ENCODE measurements at regions not wholly inside any gene's neighbourhood (a gene's known extent, or its start where the extent isn't known, plus 50 kb on each side); places are given as distances from the start of the nearest gene placed in this dataset.

DNA sequence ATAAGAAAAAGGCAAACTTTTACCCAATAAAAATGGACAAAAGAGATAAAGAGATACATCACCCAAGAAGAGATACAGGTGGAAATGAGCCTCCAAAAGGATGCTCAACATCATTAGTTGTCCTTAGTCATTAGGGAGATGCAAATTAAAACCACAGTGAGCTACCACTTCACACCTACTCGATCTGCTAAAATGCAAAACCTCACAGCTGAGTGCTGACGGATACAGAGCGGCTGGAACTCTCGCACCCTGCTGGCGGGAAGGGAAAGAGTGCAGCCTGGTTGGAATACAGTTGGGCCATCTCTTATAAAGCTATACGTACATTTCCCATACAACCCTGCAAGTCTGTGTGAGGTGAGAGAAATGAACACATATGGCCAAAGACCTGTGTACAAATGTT is 78.5 kb upstream of the PRR20G start:
- WGBS, 10 experiments, result 40 to 63% (median 47%) methylated on average over 2 to 6 of the region's 6 CpGs; no CpG with 5 or more reads in 5 of the 10 experiments
- in situ Hi-C loops (cut with MboI; ENCODE audit: low pct_unique_long_range_greater_than_20kb in 2 of 9, low sequenced_read_pairs in 9 of 9, unreplicated experiment in 9 of 9), result no loop called here
- Histone ChIP-seq H3K4me3 (no peak overlapping the region), H3K27ac (no peak overlapping the region), H3K4me1 (replicated peaks in 1 of 2) (peaks cover 6 to 15% of the 10 kb centered on the region in 2 donors)
- ATAC-seq (replicated peaks in 6 of 8), result peak in 2 of 8 experiments; percentile 23 to 33

DNA sequence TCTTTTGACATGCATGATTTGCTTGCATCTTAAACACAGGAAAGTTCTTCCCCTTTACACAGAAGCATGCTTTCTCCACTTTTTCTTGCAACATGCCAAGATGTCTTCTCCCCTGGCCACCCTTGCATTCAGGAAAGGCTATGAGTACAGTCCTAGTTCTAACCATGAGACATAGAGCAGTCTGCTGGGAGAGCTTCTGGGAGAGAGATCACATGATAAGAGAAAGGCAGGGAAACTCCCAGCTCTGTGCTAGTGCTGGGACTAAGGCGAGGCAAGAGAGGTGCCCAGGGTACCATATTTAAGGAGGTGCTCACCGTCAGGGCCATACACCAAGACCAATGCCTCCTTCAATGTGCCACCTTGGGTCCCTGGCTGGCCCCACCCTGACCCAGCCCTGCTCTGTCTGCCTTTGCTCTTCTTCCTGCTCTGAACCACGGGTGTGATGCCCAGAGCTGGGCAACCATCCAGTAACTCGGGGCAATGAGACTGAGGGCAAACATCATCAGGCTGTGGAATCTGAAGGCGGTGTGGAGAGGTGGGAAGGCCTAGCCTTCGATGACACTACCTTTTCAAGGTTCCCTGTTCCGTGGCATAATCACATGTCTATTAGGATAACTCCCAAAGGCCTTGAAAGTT is 77.4 kb upstream of the PRR20G start:
- no peak overlapping the region for H3K27ac ChIP-seq
- no peak overlapping the region for H3K4me3 ChIP-seq
- ATAC-seq (replicated peaks in 6 of 8), result peak in 3 of 8 experiments; percentile 42 to 72 (median 70)
- in situ Hi-C loops (cut with MboI; ENCODE audit: low pct_unique_long_range_greater_than_20kb in 2 of 9, low sequenced_read_pairs in 9 of 9, unreplicated experiment in 9 of 9), result no loop called here
- 10 to 92% (median 78%) methylated on average over 1 to 5 of the region's 7 CpGs; no CpG with 5 or more reads in 4 of the 10 experiments for WGBS, 10 experiments
- H3K4me1 ChIP-seq (replicated peaks in 1 of 2), result peaks cover 0 to 9% of the 10 kb centered on the region in 2 donors

DNA sequence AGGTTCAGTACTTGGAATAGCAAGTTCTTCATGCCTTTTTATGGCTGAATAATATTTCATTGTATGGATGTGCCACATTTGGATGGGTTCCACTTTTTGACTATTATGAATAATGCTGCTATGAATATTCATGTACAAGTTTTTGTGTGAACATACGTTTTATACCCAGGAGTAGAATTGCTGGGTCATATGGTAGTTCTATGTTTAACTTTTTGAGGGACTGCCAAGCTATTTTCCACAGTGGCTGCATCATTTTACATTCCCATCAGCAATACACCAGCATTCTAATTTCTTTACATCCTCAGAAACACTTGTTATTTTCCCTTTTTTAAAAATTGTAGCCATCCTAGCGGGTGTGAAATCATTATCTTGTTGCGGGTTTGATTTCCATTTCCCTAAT is 76.0 kb upstream of the PRR20G start:
- no peak overlapping the region for H3K27ac ChIP-seq
- in situ Hi-C loops (cut with MboI; ENCODE audit: low pct_unique_long_range_greater_than_20kb in 2 of 9, low sequenced_read_pairs in 9 of 9, unreplicated experiment in 9 of 9), result no loop called here
- H3K4me1 ChIP-seq (replicated peaks in 1 of 2), result peaks cover 0 to 8% of the 10 kb centered on the region in 2 donors
- H3K4me3 ChIP-seq, result no peak overlapping the region
- 17 to 100% (median 80%) methylated on average over 2 to 3 of the region's 3 CpGs for WGBS, 10 experiments
- no peak for ATAC-seq (replicated peaks in 6 of 8)

DNA sequence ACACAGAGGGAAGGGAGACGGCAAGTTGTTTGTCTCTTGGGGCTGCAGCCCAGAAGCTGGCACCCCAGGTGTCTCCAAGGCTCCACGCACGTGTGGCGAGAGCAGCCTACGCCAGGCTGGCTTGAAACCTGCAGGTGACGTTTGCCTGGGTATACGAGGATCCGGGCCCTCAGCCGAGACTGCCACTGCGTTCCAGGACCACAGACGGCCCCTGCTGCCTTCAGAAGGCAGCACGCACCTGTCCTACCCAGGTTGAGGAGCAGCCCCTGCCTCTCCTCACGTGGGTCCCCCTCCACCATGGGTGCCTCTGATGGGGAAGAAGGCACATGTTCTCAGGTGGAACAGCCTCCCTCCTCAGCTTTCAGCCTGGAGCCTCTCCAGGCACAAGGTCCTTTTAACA is 75.3 kb upstream of the PRR20G start:
- Histone ChIP-seq H3K27ac (no peak overlapping the region), H3K4me3 (no peak overlapping the region), H3K4me1 (replicated peaks in 1 of 2) (peaks cover 0 to under 1% of the 10 kb centered on the region in 2 donors)
- 0 to 95% (median 80%) methylated on average over 1 to 9 of the region's 13 CpGs; no CpG with 5 or more reads in 6 of the 10 experiments for WGBS, 10 experiments
- no peak for ATAC-seq (replicated peaks in 6 of 8)
- in situ Hi-C loops (cut with MboI; ENCODE audit: low pct_unique_long_range_greater_than_20kb in 2 of 9, low sequenced_read_pairs in 9 of 9, unreplicated experiment in 9 of 9), result no loop called here

DNA sequence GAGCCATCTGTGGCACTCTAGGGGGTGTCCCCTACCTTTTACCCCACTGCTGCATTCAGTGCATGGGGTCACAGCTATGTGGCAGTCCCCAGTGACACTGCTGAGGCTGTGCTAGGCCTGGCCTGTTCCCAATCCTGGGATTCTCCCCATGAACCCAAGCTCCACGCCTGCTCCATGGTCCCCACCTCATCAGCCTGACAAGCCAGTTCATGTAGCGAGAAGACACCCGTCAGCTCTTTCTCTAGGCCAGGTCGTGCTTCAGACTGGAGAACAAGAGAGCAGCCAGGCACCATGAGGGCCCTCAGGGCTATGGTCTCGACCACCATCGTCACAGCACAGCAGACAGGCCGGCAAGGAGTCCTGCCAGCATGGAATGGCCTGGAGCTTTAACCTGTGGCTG is 72.8 kb upstream of the PRR20G start:
- no peaks in the 10 kb centered on the region for H3K4me1 ChIP-seq (replicated peaks in 1 of 2)
- in situ Hi-C loops (cut with MboI; ENCODE audit: low pct_unique_long_range_greater_than_20kb in 2 of 9, low sequenced_read_pairs in 9 of 9, unreplicated experiment in 9 of 9), result no loop called here
- ATAC-seq (replicated peaks in 6 of 8), result no peak
- no peak overlapping the region for H3K4me3 ChIP-seq
- WGBS, 10 experiments, result 40% methylated on average over 1 of the region's 7 CpGs; no CpG with 5 or more reads in 8 of the 10 experiments
- no peak overlapping the region for H3K27ac ChIP-seq

DNA sequence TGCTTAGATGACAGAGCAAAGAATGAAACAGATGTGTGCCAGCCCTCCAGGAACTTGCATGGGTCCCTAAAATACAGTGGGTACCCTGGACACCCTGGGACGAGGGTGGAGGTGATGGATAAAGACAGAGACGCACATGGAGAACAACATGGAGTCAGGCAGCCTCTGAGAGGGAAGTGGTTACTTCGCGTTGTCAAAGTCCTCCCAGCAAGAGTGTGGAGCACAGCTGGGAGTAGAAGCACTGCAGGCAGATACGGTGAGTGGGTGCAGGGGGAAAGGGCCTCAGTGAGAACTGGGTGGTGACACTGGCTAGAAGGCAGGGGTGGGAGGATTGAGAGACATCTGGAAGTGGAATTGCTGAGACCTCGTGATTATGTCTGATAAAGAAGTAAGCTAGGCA is 70.8 kb upstream of the PRR20G start:
- peak in 2 of 8 experiments; percentile 20 to 45 for ATAC-seq (replicated peaks in 6 of 8)
- Histone ChIP-seq H3K4me3 (no peak overlapping the region), H3K27ac (no peak overlapping the region), H3K4me1 (replicated peaks in 1 of 2) (no peaks in the 10 kb centered on the region)
- WGBS, 10 experiments, result 0 to 83% (median 50%) methylated on average over 1 to 4 of the region's 6 CpGs; no CpG with 5 or more reads in 6 of the 10 experiments
- in situ Hi-C loops (cut with MboI; ENCODE audit: low pct_unique_long_range_greater_than_20kb in 2 of 9, low sequenced_read_pairs in 9 of 9, unreplicated experiment in 9 of 9), result no loop called here

DNA sequence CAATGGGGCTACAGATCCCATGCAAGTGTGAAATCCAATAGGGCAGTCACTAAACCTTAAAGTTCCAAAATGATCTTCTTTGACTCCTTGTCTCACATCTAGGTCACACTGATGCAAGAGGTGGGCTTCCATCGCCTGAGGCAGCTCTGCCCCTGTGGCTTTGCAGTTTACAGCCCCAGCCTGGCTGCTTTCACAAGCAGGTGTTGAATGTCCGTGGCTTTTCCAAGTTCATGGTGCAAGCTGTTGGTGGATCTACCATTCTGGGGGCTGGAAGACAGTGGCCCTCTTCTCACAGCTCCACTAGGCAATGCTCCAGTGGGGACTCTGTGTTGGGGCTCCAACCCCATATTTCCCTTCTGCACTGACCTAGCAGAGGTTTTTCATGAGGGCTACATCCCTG is 68.5 kb upstream of the PRR20G start:
- Histone ChIP-seq H3K27ac (no peak overlapping the region), H3K4me3 (no peak overlapping the region), H3K4me1 (replicated peaks in 1 of 2) (peaks cover 0 to 3% of the 10 kb centered on the region in 2 donors)
- 0 to 80% (median 31%) methylated on average over 1 to 2 of the region's 2 CpGs; no CpG with 5 or more reads in 6 of the 10 experiments for WGBS, 10 experiments
- in situ Hi-C loops (cut with MboI; ENCODE audit: low pct_unique_long_range_greater_than_20kb in 2 of 9, low sequenced_read_pairs in 9 of 9, unreplicated experiment in 9 of 9), result no loop called here
- ATAC-seq (replicated peaks in 6 of 8), result no peak

DNA sequence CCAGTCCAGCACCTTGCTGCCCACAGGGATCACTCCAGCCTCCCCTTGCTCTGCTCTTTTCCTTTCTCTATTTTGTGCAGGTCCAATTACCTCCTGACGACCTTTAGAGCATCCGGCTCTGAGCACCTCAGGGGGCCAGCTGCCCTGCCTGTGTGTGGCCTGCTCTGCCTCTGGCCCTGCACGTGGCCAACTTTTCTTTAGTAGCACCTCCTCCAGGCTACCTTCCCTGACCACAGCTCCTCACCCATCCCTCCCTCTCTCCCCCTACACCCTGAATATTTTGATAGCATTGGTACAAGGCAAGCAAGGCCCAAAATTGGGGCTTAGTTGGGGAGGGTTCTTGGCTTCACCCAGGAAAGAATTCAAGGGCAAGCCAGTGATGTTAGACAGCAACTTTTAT is 66.9 kb upstream of the PRR20G start:
- in situ Hi-C loops (cut with MboI; ENCODE audit: low pct_unique_long_range_greater_than_20kb in 2 of 9, low sequenced_read_pairs in 9 of 9, unreplicated experiment in 9 of 9), result no loop called here
- 13 to 92% (median 51%) methylated on average over 1 to 2 of the region's 3 CpGs; no CpG with 5 or more reads in 6 of the 10 experiments for WGBS, 10 experiments

DNA sequence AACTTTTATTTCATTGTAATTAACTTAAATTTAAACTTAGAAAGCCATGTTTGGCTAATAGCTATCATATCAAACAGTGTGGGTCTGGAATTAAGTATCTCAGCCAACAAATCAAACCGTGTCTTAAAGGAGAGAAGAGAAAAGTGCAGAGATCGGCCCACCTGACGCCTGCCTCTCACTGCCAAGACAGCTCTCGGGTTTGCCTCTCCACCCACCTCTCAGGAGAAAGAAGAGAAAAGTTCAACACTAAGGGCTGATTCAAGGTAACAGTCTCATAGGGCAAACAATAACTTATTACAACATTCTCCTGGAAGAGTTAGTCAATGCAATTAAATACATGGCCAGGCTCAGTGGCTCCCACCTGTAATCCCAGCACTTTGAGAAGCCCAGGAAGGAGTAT is 64.8 kb upstream of the PRR20G start:
- in situ Hi-C loops (cut with MboI; ENCODE audit: low pct_unique_long_range_greater_than_20kb in 2 of 9, low sequenced_read_pairs in 9 of 9, unreplicated experiment in 9 of 9), result no loop called here
- Histone ChIP-seq H3K4me3 (no peak overlapping the region), H3K27ac (no peak overlapping the region), H3K4me1 (replicated peaks in 1 of 2) (peaks cover 0 to 10% of the 10 kb centered on the region in 2 donors)
- 13 to 100% (median 40%) methylated on average over 1 to 4 of the region's 4 CpGs; no CpG with 5 or more reads in 4 of the 10 experiments for WGBS, 10 experiments
- no peak for ATAC-seq (replicated peaks in 6 of 8)

More for the DNA sequence above, 66.9 kb upstream of the PRR20G start:
- Histone ChIP-seq H3K4me3 (no peak overlapping the region), H3K27ac (no peak overlapping the region), H3K4me1 (replicated peaks in 1 of 2) (peaks cover 0 to 10% of the 10 kb centered on the region in 2 donors)
- no peak for ATAC-seq (replicated peaks in 6 of 8)

DNA sequence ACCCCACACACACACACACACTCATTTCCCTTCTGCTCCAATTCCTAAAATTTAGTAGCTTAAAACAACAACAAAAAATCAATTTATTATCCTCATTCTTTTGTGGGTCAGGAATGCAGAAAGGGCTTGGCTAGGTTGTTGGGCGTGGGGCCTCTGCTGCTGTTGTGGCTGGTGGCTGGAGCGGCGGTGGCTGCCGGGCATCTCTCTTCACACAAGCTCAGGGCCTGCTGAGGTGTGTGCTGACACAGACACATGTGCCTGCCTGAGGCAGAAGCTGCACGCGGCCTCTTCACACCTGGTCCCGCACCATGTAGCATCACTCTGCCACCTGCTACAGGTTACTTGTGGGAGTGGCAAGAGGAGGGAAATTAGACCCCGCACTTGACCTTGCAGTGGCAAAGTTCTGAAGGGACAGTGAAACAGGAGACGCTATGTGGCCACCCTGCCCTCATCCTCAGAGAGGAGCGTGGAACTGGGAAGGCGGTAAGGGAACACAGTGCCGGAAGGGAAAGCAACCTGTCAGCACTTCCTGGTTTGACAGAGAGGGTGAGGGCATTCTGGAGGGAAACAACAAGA is 64.0 kb upstream of the PRR20G start:
- no peak overlapping the region for H3K4me3 ChIP-seq
- no peak for ATAC-seq (replicated peaks in 6 of 8)
- in situ Hi-C loops (cut with MboI; ENCODE audit: low pct_unique_long_range_greater_than_20kb in 2 of 9, low sequenced_read_pairs in 9 of 9, unreplicated experiment in 9 of 9), result no loop called here
- 82 to 100% (median 93%) methylated on average over 1 to 8 of the region's 12 CpGs; no CpG with 5 or more reads in 4 of the 10 experiments for WGBS, 10 experiments
- peaks cover 0 to 10% of the 10 kb centered on the region in 2 donors for H3K4me1 ChIP-seq (replicated peaks in 1 of 2)
- H3K27ac ChIP-seq, result no peak overlapping the region

DNA sequence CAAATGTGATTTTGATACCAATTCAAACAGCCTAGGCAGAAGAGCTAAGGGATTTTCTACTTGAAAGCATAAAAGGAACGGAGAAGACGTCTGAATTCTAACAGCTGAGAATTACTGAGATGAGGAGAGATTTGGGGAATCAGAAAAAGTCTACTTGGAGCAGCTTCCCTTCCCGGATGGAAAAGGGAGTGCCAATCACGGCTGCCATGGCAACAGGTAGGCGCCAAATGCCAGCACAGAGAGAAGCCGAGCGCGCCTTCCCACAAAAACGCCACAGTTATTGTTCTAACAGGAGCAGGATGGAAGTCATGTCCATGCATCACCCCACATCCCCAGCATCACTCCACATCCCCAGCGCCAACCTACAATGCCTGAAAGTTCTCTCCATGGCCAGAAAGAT is 63.5 kb upstream of the PRR20G start:
- WGBS, 10 experiments, result 40 to 94% (median 75%) methylated on average over 2 to 10 of the region's 10 CpGs
- H3K4me3 ChIP-seq, result no peak overlapping the region
- no peak overlapping the region for H3K27ac ChIP-seq
- ATAC-seq (replicated peaks in 6 of 8), result peak in 1 of 8 experiments; percentile 23
- H3K4me1 ChIP-seq (replicated peaks in 1 of 2), result peaks cover 0 to 10% of the 10 kb centered on the region in 2 donors
- in situ Hi-C loops (cut with MboI; ENCODE audit: low pct_unique_long_range_greater_than_20kb in 2 of 9, low sequenced_read_pairs in 9 of 9, unreplicated experiment in 9 of 9), result no loop called here

DNA sequence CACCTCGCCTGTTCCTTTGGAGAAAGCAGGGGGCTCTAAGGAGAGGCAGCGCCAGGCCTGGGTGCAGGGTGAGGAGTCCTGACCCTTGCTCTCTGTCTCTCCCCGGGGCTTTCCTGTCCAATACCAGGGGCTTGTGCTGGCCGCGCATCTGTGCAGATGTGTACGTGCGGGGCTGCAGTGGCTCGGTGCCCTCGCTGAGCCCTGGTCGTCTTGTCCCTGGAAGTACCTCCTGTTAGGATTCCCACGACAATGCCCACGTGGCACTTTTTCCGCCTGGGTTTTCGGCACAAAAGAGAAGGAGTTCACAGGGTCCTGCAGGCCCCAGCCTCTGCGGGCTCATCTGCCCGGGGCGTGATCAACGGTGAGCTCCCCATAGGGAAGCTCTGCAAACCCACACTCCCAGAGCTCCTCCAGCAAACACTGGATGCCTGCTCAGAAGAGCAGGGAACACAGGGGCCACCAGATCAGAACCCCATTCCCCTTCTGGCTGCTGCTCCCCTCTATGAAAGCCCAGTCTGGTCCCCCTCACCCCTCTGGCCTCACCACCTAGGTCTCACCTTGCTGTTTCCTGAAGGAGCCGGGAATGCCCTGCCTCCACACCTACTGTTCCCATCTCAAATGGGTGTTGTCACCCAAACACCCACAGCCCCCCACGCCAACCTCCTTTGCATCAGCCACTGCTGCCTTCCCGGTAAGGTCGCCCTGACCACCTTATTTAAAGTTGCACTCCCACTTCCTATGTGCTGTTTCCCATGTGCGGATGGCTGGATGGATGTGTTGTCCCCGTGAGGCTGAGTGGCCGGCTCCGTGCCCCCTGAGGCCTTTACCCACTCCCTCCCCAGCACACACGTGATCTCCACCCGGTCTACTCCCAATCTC is 62.6 kb upstream of the PRR20G start:
- no peak overlapping the region for H3K27ac ChIP-seq
- whole genome bisulfite sequencing, 10 experiments, result 20 to 92% (median 84%) methylated on average over 2 to 11 of the region's 28 CpGs; no CpG with 5 or more reads in 5 of the 10 experiments
- H3K4me3 ChIP-seq, result no peak overlapping the region
- peaks cover 0 to 10% of the 10 kb centered on the region in 2 donors for H3K4me1 ChIP-seq (replicated peaks in 1 of 2)
- no peak for ATAC-seq (replicated peaks in 6 of 8)
- in situ Hi-C loops (cut with MboI; ENCODE audit: low pct_unique_long_range_greater_than_20kb in 2 of 9, low sequenced_read_pairs in 9 of 9, unreplicated experiment in 9 of 9), result no loop called here
